Duodenal mucosa (tissue), 2 donors: ENCODE measurements at regions not wholly inside any gene's neighbourhood (a gene's known extent, or its start where the extent isn't known, plus 50 kb on each side); places are given as distances from the start of the nearest gene placed in this dataset.
A peak's percentile ranks its signal among the peaks of the same experiment; 100 is the strongest.

ENCODE experiments used
- H3K27ac ChIP-seq: one replicate; pipeline ENCODE4 v1.7.0; 2013; ENCODE audit warnings: low read depth, low read length
- H3K27me3 ChIP-seq, 2 donors: one replicate each; pipeline ENCODE4 v1.7.0; 2013; ENCODE audit warnings: low read length in 2 of 2, control low read depth in 1 of 2; ENCODE audit not compliant: insufficient read depth in 2 of 2, control insufficient read depth in 1 of 2
- H3K36me3 ChIP-seq, 2 donors: one replicate each; pipeline ENCODE4 v1.7.0; 2013; ENCODE audit warnings: low read length in 2 of 2, control low read depth in 1 of 2; ENCODE audit not compliant: insufficient read depth in 2 of 2, control insufficient read depth in 1 of 2
- H3K4me1 ChIP-seq, 2 donors: one replicate each; pipeline ENCODE4 v1.7.0; 2013; ENCODE audit warnings: low read length in 2 of 2, control low read depth in 1 of 2; ENCODE audit not compliant: insufficient read depth in 2 of 2, control insufficient read depth in 1 of 2
- H3K4me3 ChIP-seq, 2 donors: one replicate each; pipeline ENCODE4 v1.7.0; 2013; ENCODE audit warnings: low read length in 2 of 2, low read depth in 1 of 2
- H3K9ac ChIP-seq, 2 donors: one replicate each; pipeline ENCODE4 v1.7.0; 2013; ENCODE audit warnings: low read length in 2 of 2, low read depth in 1 of 2
- H3K9me3 ChIP-seq, 2 donors: one replicate each; pipeline ENCODE4 v1.7.0; 2013; ENCODE audit warnings: low read length in 2 of 2, control low read depth in 1 of 2; ENCODE audit not compliant: control insufficient read depth in 1 of 2

DNA sequence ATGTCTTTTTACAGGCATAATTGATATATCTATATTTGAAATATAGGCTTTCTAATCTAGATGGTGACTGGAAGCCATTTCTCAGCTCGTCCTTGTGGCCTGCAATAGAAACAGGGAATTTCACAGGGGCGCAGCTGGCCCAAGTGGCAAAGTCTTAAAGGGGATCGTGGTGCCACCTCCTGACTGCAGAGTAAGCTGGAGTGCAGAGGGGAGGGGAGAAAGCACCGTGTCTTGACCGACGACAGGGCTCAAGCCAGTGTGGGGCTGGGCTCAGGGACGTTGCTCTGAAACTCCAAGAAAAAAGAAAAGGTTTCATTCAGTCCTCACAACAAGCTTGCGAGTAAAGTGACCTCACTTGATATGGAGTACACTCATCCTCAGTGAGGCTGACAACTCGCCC lies 255.1 kb downstream of the DCDC2C start:
- H3K4me3 ChIP-seq: no peak overlapping the region
- H3K9ac ChIP-seq: no peak overlapping the region
- no peaks in the 10 kb centered on the region for H3K9me3 ChIP-seq
- no peaks in the 10 kb centered on the region for H3K27me3 ChIP-seq
- H3K36me3 ChIP-seq: no peaks in the 10 kb centered on the region
- H3K27ac ChIP-seq: no peak overlapping the region
- H3K4me1 ChIP-seq: no peaks in the 10 kb centered on the region

GRCh38 chr2:3958969-3959368 lies 255.6 kb downstream of the DCDC2C start:
- Histone ChIP-seq H3K4me3 (no peak overlapping the region), H3K4me1 (no peaks in the 10 kb centered on the region), H3K9me3 (no peaks in the 10 kb centered on the region), H3K36me3 (no peaks in the 10 kb centered on the region), H3K27me3 (no peaks in the 10 kb centered on the region), H3K9ac (no peak overlapping the region), H3K27ac (no peak overlapping the region)

DNA sequence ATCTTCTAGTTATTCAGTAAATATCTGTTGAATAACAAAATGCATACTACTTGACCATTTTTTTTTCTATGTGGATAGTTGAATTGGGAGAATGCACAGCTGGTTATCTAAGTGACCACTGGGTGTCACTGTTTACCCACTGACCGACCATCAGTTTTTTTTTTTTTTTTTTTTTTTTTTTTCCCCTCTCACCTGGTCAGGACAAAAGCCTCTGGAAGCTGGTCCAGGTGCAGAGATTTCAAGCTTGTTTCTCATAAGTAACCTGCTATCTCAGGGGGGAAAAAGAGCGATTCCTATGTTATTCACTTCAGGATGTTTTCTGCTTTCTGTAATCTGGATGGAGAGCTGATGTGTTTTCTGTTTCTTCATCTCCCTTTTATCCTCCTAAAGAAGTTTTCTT lies 256.0 kb downstream of the DCDC2C start:
- no peaks in the 10 kb centered on the region for H3K27me3 ChIP-seq
- H3K9me3 ChIP-seq: no peaks in the 10 kb centered on the region
- no peak overlapping the region for H3K9ac ChIP-seq
- no peak overlapping the region for H3K27ac ChIP-seq
- no peak overlapping the region for H3K4me3 ChIP-seq
- no peaks in the 10 kb centered on the region for H3K36me3 ChIP-seq
- no peaks in the 10 kb centered on the region for H3K4me1 ChIP-seq

- Histone ChIP-seq H3K4me1 (no peaks in the 10 kb centered on the region), H3K9ac (no peak overlapping the region), H3K4me3 (no peak overlapping the region), H3K27me3 (no peaks in the 10 kb centered on the region), H3K36me3 (no peaks in the 10 kb centered on the region), H3K9me3 (no peaks in the 10 kb centered on the region), H3K27ac (no peak overlapping the region)
These were observed 256.7 kb downstream of the DCDC2C start for GRCh38 chr2:3960106-3960505.

DNA sequence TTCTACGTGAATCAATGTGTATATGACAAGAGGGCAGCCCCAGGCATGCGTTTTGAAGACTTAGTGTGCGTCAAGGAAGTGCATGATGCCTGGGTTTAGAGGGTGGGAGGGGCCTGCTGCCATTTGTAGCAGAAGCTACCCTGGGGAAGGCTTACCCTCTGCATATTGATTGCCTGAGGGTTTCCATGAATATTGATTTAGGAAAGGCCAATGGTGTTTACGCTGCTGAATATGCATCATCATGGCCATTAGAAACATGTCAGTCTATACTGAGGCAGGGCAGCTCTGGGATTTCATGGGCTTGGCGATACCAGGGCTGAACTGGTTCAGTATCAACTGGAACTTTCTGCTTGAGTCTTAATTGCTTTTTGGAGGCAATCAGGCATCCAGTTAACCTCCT lies 259.3 kb downstream of the DCDC2C start:
- H3K27me3 ChIP-seq: no peaks in the 10 kb centered on the region
- H3K27ac ChIP-seq: no peak overlapping the region
- H3K4me1 ChIP-seq: no peaks in the 10 kb centered on the region
- H3K9ac ChIP-seq: no peak overlapping the region
- peaks cover 0 to 2% of the 10 kb centered on the region in 2 donors for H3K9me3 ChIP-seq
- H3K4me3 ChIP-seq: no peak overlapping the region
- no peaks in the 10 kb centered on the region for H3K36me3 ChIP-seq

- H3K36me3 ChIP-seq: no peaks in the 10 kb centered on the region
- H3K4me1 ChIP-seq: no peaks in the 10 kb centered on the region
- no peaks in the 10 kb centered on the region for H3K27me3 ChIP-seq
- H3K9me3 ChIP-seq: peaks cover 0 to 2% of the 10 kb centered on the region in 2 donors
- H3K4me3 ChIP-seq: no peak overlapping the region
- no peak overlapping the region for H3K9ac ChIP-seq
- H3K27ac ChIP-seq: no peak overlapping the region
These were observed 261.8 kb downstream of the DCDC2C start for GRCh38 chr2:3965211-3965610.

GRCh38 chr2:3965953-3966352 lies 262.6 kb downstream of the DCDC2C start:
- Histone ChIP-seq H3K27me3 (no peaks in the 10 kb centered on the region), H3K9me3 (peaks cover 0 to 2% of the 10 kb centered on the region in 2 donors), H3K4me1 (no peaks in the 10 kb centered on the region), H3K36me3 (no peaks in the 10 kb centered on the region), H3K27ac (no peak overlapping the region), H3K4me3 (no peak overlapping the region), H3K9ac (no peak overlapping the region)

DNA sequence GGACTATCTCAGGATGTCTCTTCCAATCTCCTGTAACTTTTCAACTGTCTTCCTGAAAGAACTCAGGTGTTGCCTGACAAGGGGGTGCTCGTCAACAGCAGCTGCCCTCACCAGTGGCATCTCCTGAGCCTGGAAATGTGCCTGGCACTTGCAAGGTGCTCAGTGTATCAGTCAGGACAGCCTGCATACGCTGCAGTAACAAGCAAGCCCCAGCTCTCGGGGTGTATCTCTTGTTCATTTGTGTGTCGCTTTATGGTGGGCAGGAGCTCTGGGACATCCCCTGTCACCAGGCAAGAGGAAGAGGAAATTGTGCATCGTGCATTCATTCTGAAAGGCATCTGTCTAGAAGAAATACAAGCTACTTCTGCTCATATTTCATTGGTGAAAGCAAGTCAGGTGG lies 263.1 kb downstream of the DCDC2C start:
- no peaks in the 10 kb centered on the region for H3K36me3 ChIP-seq
- no peak overlapping the region for H3K9ac ChIP-seq
- H3K27me3 ChIP-seq: no peaks in the 10 kb centered on the region
- no peaks in the 10 kb centered on the region for H3K4me1 ChIP-seq
- H3K27ac ChIP-seq: no peak overlapping the region
- no peak overlapping the region for H3K4me3 ChIP-seq
- H3K9me3 ChIP-seq: peaks cover 2 to 3% of the 10 kb centered on the region in 2 donors

DNA sequence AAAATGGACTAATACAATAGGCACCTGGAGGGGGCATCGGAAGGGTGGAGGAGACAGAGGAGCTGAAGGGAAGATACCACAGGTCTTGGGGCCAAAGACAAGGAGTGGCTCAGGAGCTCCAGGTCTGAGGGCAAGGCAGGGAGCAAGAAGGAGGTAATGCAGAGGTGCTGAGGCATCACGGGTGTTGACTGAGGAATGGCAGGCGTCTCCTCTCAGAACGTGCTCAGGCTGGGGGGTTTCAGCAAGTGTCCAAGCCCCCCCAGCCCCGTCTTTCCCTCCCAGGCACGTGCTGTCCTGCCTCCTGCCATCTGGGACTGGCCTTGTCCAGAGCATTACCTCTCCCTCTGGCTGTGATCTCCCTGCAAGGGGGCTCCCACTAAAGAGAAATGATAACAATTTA lies 265.4 kb downstream of the DCDC2C start:
- no peak overlapping the region for H3K27ac ChIP-seq
- no peaks in the 10 kb centered on the region for H3K27me3 ChIP-seq
- H3K9ac ChIP-seq: no peak overlapping the region
- H3K4me3 ChIP-seq: no peak overlapping the region
- H3K36me3 ChIP-seq: no peaks in the 10 kb centered on the region
- peaks cover 11 to 17% of the 10 kb centered on the region in 2 donors for H3K9me3 ChIP-seq
- no peaks in the 10 kb centered on the region for H3K4me1 ChIP-seq

- H3K27me3 ChIP-seq: no peaks in the 10 kb centered on the region
- H3K9me3 ChIP-seq: peaks cover 9 to 19% of the 10 kb centered on the region in 2 donors
- H3K4me1 ChIP-seq: no peaks in the 10 kb centered on the region
- peak overlapping the region in 1 of 2 donors; percentile 13 for H3K4me3 ChIP-seq
- no peaks in the 10 kb centered on the region for H3K36me3 ChIP-seq
- no peak overlapping the region for H3K9ac ChIP-seq
- H3K27ac ChIP-seq: no peak overlapping the region
These were observed 267.6 kb downstream of the DCDC2C start for GRCh38 chr2:3970791-3971651.
